ENCODE measurements at regions not wholly inside any gene's neighbourhood (a gene's known extent, or its start where the extent isn't known, plus 50 kb on each side); places are given as distances from the start of the nearest gene placed in this dataset.

DNA sequence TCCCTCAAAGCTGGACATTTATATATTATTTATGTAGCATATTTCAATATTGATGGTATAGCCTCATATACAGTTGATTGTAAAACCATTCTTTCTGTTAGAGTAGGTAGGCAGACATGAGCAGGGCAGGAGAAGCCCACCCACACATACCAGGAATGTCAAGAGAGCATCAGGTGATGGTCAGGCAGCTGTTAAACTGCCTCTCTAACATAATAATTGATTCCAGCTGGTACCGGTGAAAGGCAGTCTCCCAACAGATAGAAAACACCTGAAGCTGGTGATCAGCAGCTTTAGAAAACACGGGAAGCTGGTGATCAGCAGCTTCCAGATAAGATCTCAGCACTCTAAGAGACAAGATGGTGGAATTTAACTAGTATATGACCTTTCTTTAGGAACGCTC lies 132.9 kb downstream of the SLITRK6 start:
- no peak overlapping the region for H3K4me3 ChIP-seq (ENCODE audit: low read depth, low read length)
- DNase-seq (ENCODE audit: low read depth): no peak
- TF ChIP-seq, protein P1, sequence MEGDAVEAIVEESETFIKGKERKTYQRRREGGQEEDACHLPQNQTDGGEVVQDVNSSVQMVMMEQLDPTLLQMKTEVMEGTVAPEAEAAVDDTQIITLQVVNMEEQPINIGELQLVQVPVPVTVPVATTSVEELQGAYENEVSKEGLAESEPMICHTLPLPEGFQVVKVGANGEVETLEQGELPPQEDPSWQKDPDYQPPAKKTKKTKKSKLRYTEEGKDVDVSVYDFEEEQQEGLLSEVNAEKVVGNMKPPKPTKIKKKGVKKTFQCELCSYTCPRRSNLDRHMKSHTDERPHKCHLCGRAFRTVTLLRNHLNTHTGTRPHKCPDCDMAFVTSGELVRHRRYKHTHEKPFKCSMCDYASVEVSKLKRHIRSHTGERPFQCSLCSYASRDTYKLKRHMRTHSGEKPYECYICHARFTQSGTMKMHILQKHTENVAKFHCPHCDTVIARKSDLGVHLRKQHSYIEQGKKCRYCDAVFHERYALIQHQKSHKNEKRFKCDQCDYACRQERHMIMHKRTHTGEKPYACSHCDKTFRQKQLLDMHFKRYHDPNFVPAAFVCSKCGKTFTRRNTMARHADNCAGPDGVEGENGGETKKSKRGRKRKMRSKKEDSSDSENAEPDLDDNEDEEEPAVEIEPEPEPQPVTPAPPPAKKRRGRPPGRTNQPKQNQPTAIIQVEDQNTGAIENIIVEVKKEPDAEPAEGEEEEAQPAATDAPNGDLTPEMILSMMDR (IDR thresholded peaks at IDR 0.05; ENCODE audit: low read depth, low read length, missing control alignments): no peak

DNA sequence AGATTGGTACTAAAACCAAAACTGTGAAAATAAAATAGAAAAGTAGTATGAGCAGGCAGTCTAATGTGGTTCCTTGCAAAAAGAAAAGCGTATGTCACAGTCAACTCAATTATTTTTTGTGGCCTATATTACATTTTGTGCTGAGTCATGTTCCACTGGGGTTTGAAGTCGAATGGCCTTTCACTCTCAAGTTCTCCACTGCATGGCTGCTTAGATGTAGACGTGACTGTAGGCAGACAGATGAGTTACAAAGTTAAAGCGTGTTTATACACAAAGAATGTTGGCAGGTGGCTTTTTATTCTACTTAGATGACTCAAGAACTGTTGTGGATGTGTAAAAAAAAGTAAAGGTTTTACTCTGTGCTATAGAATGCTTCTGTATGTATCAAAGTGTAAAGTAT lies 133.9 kb downstream of the SLITRK6 start:
- TF ChIP-seq, protein P1 (IDR thresholded peaks at IDR 0.05; ENCODE audit: low read depth, low read length, missing control alignments): no peak
- DNase-seq (ENCODE audit: low read depth): no peak
- no peak overlapping the region for H3K4me3 ChIP-seq (ENCODE audit: low read depth, low read length)

DNA sequence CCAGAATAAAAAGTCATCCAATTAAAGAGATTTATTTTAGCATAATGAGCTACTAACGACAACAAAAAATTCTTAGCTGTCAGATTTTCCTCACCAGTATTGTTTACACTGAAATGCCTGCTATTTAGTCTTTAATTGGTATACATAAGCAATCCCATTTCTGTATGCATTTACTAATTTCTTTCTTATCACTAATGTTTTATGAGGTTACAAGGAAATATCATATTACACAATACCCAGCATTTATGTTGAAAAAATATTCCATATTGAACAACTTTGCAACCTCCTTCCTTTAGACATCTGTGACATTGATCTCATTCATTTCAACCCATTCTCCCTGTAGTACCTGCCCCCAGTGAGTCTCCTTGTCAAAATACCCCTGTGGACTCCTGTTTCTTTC lies 135.4 kb downstream of the SLITRK6 start:
- no peak for DNase-seq (ENCODE audit: low read depth)
- TF ChIP-seq, protein P1 (IDR thresholded peaks at IDR 0.05; ENCODE audit: low read depth, low read length, missing control alignments): no peak
- no peak overlapping the region for H3K4me3 ChIP-seq (ENCODE audit: low read depth, low read length)

DNA sequence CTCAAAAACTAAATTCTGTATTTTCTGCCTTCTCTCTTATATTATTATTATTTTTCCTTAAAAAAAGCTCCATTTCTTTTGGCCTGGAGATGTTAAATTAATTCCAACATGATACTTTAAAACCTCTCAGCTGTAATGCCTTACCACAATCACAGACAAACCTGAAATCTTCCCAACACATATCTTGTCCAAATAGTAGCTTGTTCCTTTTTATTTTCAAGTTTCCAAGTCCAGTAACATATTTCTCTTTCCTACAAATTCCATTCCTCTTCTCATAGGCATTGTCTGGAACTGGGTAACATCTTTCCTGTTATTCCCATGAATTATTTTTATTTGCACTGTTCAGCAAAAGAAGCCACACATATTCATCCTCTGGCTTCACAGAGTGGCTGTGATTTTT lies 137.0 kb downstream of the SLITRK6 start:
- no peak overlapping the region for H3K4me3 ChIP-seq (ENCODE audit: low read depth, low read length)
- DNase-seq (ENCODE audit: low read depth): no peak
- TF ChIP-seq, protein P1 (IDR thresholded peaks at IDR 0.05; ENCODE audit: low read depth, low read length, missing control alignments): no peak

DNA sequence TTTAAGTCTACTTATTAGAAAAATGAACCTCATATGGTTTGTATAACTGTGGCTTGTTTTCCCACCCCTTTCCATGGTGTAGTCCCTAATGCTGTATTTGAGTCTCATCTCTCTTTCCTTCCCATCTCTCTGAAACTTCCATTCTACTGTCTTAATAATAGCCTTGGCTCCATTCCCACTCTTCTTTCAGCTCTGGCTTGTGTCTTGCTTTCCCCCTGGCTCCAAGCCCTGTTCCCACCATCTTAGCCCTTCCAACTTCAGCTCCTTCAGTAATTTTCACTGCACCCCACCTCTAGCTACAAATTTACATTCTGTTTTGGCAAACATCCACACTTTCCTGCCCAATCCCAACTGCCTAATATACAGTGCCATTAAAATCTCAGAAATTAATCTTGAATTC lies 137.5 kb downstream of the SLITRK6 start:
- no peak for DNase-seq (ENCODE audit: low read depth)
- TF ChIP-seq, protein P1 (IDR thresholded peaks at IDR 0.05; ENCODE audit: low read depth, low read length, missing control alignments): no peak
- H3K4me3 ChIP-seq (ENCODE audit: low read depth, low read length): no peak overlapping the region

DNA sequence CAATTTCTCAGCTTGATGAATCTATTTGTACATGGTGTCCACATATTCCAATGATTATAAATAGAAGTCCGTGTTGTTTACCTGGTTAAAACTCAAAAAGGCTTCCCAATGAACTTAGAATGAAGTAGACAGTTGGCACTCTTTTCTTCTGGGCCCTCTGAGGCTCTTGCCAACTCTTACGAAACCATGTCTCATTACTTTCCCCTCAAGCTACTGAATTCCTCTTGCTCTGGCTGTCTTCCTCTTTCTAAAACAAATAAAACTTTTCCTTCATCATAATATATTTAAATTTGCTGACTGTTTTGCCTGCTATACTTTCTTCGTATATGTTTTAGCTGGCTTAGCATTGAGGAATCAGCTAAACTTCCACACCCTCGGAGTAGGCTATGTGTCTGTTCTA lies 139.7 kb downstream of the SLITRK6 start:
- no peak for DNase-seq (ENCODE audit: low read depth)
- TF ChIP-seq, protein P1 (IDR thresholded peaks at IDR 0.05; ENCODE audit: low read depth, low read length, missing control alignments): no peak
- H3K4me3 ChIP-seq (ENCODE audit: low read depth, low read length): no peak overlapping the region

DNA sequence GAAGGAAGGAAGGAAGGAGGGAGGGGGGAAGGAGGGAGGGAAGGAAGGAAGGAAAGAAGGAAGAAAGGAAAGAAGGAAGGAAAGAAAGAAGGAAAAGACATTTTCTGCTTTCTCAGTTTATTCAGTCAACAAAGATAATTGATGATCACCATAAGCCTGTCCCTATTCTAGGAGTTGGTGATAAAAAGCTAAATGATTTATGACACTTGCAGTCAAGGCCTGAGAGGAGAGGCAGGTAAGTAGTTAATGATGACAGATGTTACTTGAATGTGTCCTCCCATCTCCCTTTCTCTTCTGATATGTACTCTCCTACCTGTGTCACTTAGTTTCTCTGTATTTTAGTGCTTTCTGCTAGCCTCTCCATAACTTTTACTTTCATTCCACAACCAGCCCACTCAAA lies 141.3 kb downstream of the SLITRK6 start:
- no peak for DNase-seq (ENCODE audit: low read depth)
- TF ChIP-seq, protein P1 (IDR thresholded peaks at IDR 0.05; ENCODE audit: low read depth, low read length, missing control alignments): no peak
- H3K4me3 ChIP-seq (ENCODE audit: low read depth, low read length): no peak overlapping the region

Data from GM12864 (cell line).